Karpas-422 (cell line): ENCODE measurements at regions not wholly inside any gene's neighbourhood (a gene's known extent, or its start where the extent isn't known, plus 50 kb on each side); places are given as distances from the start of the nearest gene placed in this dataset.

Experiments
- DNase-seq: peaks from one replicate; pipeline ENCODE4 v3.0.0-alpha.2; 2015
- H2AFZ ChIP-seq: fragments of 200-600 bp; sonication (generic); 2 replicates; pipeline ENCODE4 v1.6.1; 2014; ENCODE audit warnings: antibody characterized with exemption, low read length, mixed read lengths
- H3K27ac ChIP-seq: fragments of 200-600 bp; sonication (generic); 2 replicates; pipeline ENCODE4 v1.5.1; 2014; ENCODE audit warnings: mild to moderate bottlenecking, low read length, moderate library complexity
- H3K27me3 ChIP-seq: fragments of 200-600 bp; sonication (generic); 2 replicates; pipeline ENCODE4 v1.6.1; 2014; ENCODE audit warnings: low read length, mixed read lengths
- H3K36me3 ChIP-seq: fragments of 200-600 bp; sonication (generic); 2 replicates; pipeline ENCODE4 v1.6.1; 2014; ENCODE audit warnings: low read length, mixed read lengths; ENCODE audit not compliant: insufficient read depth
- H3K4me1 ChIP-seq: fragments of 200-600 bp; sonication (generic); 2 replicates; pipeline ENCODE4 v1.6.1; 2014; ENCODE audit warnings: mild to moderate bottlenecking, low read length, mixed read lengths
- H3K4me2 ChIP-seq: fragments of 200-600 bp; sonication (generic); 2 replicates; pipeline ENCODE4 v1.6.1; 2014; ENCODE audit warnings: low read length, low read depth, mild to moderate bottlenecking; ENCODE audit not compliant: poor library complexity, severe bottlenecking
- H3K4me3 ChIP-seq: fragments of 200-600 bp; sonication (generic); 2 replicates; pipeline ENCODE4 v1.5.1; 2014; ENCODE audit warnings: mild to moderate bottlenecking, antibody characterized with exemption, low read length, mixed read lengths
- H3K79me2 ChIP-seq: fragments of 200-600 bp; sonication (generic); 2 replicates; pipeline ENCODE4 v1.6.1; 2014; ENCODE audit warnings: mild to moderate bottlenecking, low read length, mixed read lengths
- H3K9ac ChIP-seq: fragments of 200-600 bp; sonication (generic); 2 replicates; pipeline ENCODE4 v1.6.0; 2014; ENCODE audit warnings: low read length
- H3K9me2 ChIP-seq: fragments of 200-600 bp; sonication (generic), shearing (Covaris generic); replicated peaks from 2 replicates; pipeline ENCODE4 v1.6.0; 2014; ENCODE audit warnings: mild to moderate bottlenecking, low read length, moderate library complexity; ENCODE audit not compliant: insufficient read depth
- H3K9me3 ChIP-seq: fragments of 300-700, 200-600 bp; sonication (generic); 2 replicates; pipeline ENCODE4 v1.6.1; 2014; ENCODE audit warnings: low read length, mixed read lengths
- H4K20me1 ChIP-seq: fragments of 200-600 bp; sonication (generic); 2 replicates; pipeline ENCODE4 v1.6.1; 2014; ENCODE audit warnings: mild to moderate bottlenecking, antibody characterized with exemption, low read length, low read depth; ENCODE audit not compliant: insufficient read depth

GRCh38 chr3:153285982-153286381, 124.0 kb downstream of the RAP2B start:
- H3K4me1 ChIP-seq: no peaks in the 10 kb centered on the region
- no peaks in the 10 kb centered on the region for H3K9me2 ChIP-seq
- no peaks in the 10 kb centered on the region for H3K27me3 ChIP-seq
- H3K9ac ChIP-seq: no peak overlapping the region
- no peak overlapping the region for H3K27ac ChIP-seq
- H3K79me2 ChIP-seq: no peaks in the 10 kb centered on the region
- no peak overlapping the region for H2AFZ ChIP-seq
- H3K9me3 ChIP-seq: no peaks in the 10 kb centered on the region
- H3K4me2 ChIP-seq: no peak overlapping the region
- no peak overlapping the region for H3K4me3 ChIP-seq
- H3K36me3 ChIP-seq: no peaks in the 10 kb centered on the region
- no peak for DNase-seq
- H4K20me1 ChIP-seq: no peaks in the 10 kb centered on the region

DNA sequence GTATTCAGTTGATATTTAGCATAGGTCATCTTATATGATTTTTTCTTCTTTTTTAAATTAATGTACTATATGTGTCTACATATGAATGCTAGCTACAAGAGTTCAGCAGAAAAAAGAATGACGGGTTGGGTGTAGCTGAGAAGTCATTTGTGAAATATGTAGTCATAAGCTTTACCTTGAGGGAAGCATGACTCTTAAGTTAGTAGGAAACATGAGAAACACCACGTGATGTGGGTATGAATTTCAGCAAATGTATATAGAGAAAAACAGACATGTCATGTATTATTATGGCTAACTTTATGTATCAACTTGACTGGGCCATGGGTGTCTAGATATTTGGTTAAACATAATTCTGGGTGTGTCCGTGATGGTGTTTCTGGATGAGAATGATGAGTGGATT, 125.0 kb downstream of the RAP2B start:
- H3K9me2 ChIP-seq: no peaks in the 10 kb centered on the region
- no peaks in the 10 kb centered on the region for H3K79me2 ChIP-seq
- H4K20me1 ChIP-seq: no peaks in the 10 kb centered on the region
- no peaks in the 10 kb centered on the region for H3K36me3 ChIP-seq
- no peaks in the 10 kb centered on the region for H3K9me3 ChIP-seq
- H3K4me3 ChIP-seq: no peak overlapping the region
- H3K9ac ChIP-seq: no peak overlapping the region
- no peak overlapping the region for H2AFZ ChIP-seq
- no peak for DNase-seq
- H3K27me3 ChIP-seq: no peaks in the 10 kb centered on the region
- H3K27ac ChIP-seq: no peak overlapping the region
- H3K4me1 ChIP-seq: no peaks in the 10 kb centered on the region
- H3K4me2 ChIP-seq: no peak overlapping the region

- no peak for DNase-seq
- no peaks in the 10 kb centered on the region for H3K27me3 ChIP-seq
- no peak overlapping the region for H3K27ac ChIP-seq
- no peaks in the 10 kb centered on the region for H3K36me3 ChIP-seq
- no peaks in the 10 kb centered on the region for H3K9me3 ChIP-seq
- no peaks in the 10 kb centered on the region for H3K4me1 ChIP-seq
- H3K4me3 ChIP-seq: no peak overlapping the region
- no peaks in the 10 kb centered on the region for H3K9me2 ChIP-seq
- H3K9ac ChIP-seq: no peak overlapping the region
- H3K4me2 ChIP-seq: no peak overlapping the region
- no peaks in the 10 kb centered on the region for H4K20me1 ChIP-seq
- no peaks in the 10 kb centered on the region for H3K79me2 ChIP-seq
- no peak overlapping the region for H2AFZ ChIP-seq
Measured at GRCh38 chr3:153289334-153289808, 127.3 kb downstream of the RAP2B start.

GRCh38 chr3:153290268-153291015, 128.4 kb downstream of the RAP2B start:
- Histone ChIP-seq H3K4me2 (no peak overlapping the region), H4K20me1 (no peaks in the 10 kb centered on the region), H3K4me3 (no peak overlapping the region), H3K9ac (no peak overlapping the region), H3K36me3 (no peaks in the 10 kb centered on the region), H3K79me2 (no peaks in the 10 kb centered on the region), H3K9me2 (no peaks in the 10 kb centered on the region), H3K27ac (no peak overlapping the region), H3K27me3 (no peaks in the 10 kb centered on the region), H2AFZ (no peak overlapping the region), H3K9me3 (no peaks in the 10 kb centered on the region), H3K4me1 (no peaks in the 10 kb centered on the region)
- no peak for DNase-seq

DNA sequence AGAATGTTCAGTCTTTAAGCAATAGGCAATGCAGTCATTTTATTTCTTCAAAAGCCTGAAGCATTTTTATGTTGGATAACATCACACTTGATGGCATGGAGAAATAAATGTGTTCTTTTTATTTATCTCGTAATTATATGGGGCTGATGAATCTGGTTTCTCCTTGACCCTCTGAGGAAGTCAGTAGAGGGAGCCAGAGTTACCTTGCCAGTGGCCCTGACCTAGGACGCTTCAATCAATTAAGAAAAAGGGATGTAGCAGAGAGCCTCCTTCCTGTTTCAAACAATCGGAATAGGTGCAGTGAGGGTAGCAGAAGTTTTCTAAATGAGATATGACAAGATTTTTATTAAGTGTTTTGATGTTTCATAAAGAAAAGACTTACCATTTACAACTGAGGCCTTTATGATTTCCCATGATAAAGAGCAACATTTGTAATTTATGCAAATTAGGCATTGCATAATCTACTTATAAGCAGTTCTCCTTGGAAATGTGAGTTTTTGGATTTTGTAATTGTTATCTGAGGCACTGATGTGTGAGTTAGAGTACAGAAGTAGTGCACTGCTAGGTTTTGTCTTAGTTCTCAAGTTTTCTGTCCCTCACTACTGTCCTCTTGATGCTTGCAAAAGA, 129.1 kb downstream of the RAP2B start:
- H3K79me2 ChIP-seq: no peaks in the 10 kb centered on the region
- peak; percentile 75 for DNase-seq
- H3K4me3 ChIP-seq: no peak overlapping the region
- no peak overlapping the region for H3K9ac ChIP-seq
- no peak overlapping the region for H2AFZ ChIP-seq
- H3K9me2 ChIP-seq: no peaks in the 10 kb centered on the region
- no peak overlapping the region for H3K27ac ChIP-seq
- no peaks in the 10 kb centered on the region for H4K20me1 ChIP-seq
- H3K36me3 ChIP-seq: no peaks in the 10 kb centered on the region
- H3K27me3 ChIP-seq: no peaks in the 10 kb centered on the region
- no peaks in the 10 kb centered on the region for H3K9me3 ChIP-seq
- H3K4me2 ChIP-seq: no peak overlapping the region
- H3K4me1 ChIP-seq: no peaks in the 10 kb centered on the region

DNA sequence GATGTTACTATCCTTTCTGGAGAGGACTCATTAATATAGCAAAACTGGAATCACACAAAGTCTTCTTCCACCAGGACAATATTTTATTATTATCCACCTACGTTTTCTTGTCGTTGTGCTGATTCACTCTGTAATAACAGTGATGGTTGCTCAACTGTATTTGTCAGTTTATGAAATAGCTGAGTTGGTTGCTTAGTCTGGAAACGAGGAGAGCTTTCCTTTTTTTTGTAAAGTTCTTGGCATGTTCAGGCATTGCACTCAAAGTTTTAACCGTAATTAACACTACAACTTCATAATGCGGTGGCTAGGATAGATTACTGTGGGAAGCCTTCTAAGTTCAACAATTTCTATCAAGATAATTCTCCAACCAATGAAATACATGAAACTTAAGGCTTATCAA, 131.2 kb downstream of the RAP2B start:
- Histone ChIP-seq H3K4me2 (no peak overlapping the region), H3K79me2 (no peaks in the 10 kb centered on the region), H3K27me3 (no peaks in the 10 kb centered on the region), H3K9me3 (no peaks in the 10 kb centered on the region), H3K9ac (no peak overlapping the region), H2AFZ (no peak overlapping the region), H3K4me1 (no peaks in the 10 kb centered on the region), H3K4me3 (no peak overlapping the region), H3K36me3 (no peaks in the 10 kb centered on the region), H3K9me2 (no peaks in the 10 kb centered on the region), H3K27ac (no peak overlapping the region), H4K20me1 (no peaks in the 10 kb centered on the region)
- no peak for DNase-seq

DNA sequence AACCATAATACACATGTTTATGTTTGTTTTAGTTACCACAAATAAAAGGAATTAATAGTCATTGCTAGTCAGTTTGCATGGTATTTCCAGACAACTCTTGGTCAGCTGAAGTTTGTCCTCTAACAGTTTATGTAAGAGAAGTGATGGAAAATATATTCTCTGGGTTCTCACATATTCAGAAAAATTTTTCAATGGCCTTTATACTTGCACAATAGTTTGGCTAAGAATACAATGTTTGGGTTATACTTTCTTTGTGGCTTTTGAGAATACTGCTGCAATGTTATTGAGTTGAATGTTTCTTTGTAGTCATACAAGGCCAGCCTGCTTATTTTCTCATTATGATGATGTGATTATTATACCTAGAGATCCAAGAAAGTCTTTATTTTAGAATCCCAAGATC, 133.9 kb downstream of the RAP2B start:
- Histone ChIP-seq H2AFZ (no peak overlapping the region), H3K4me3 (no peak overlapping the region), H4K20me1 (no peaks in the 10 kb centered on the region), H3K9me3 (no peaks in the 10 kb centered on the region), H3K27me3 (no peaks in the 10 kb centered on the region), H3K9me2 (no peaks in the 10 kb centered on the region), H3K4me2 (no peak overlapping the region), H3K9ac (no peak overlapping the region), H3K36me3 (no peaks in the 10 kb centered on the region), H3K27ac (no peak overlapping the region), H3K4me1 (no peaks in the 10 kb centered on the region), H3K79me2 (no peaks in the 10 kb centered on the region)
- no peak for DNase-seq

- Histone ChIP-seq H3K4me3 (no peak overlapping the region), H3K27me3 (no peaks in the 10 kb centered on the region), H3K27ac (no peak overlapping the region), H3K9ac (no peak overlapping the region), H3K4me2 (no peak overlapping the region), H4K20me1 (no peaks in the 10 kb centered on the region), H3K4me1 (no peaks in the 10 kb centered on the region), H3K36me3 (no peaks in the 10 kb centered on the region), H3K9me3 (no peaks in the 10 kb centered on the region; the same call in 1 of the 2 replicates), H2AFZ (no peak overlapping the region), H3K9me2 (no peaks in the 10 kb centered on the region), H3K79me2 (no peaks in the 10 kb centered on the region)
- no peak for DNase-seq
Measured at GRCh38 chr3:153305189-153305588, 143.2 kb downstream of the RAP2B start.
